NB4 (cell line): ENCODE measurements at regions not wholly inside any gene's neighbourhood (a gene's known extent, or its start where the extent isn't known, plus 50 kb on each side); places are given as distances from the start of the nearest gene placed in this dataset.

Experiments
- DNase-seq: peaks from one replicate; pipeline ENCODE4 v3.0.0; 2010; ENCODE audit warnings: low read depth
- H3K4me3 ChIP-seq: one replicate; pipeline ENCODE4 v1.5.1; 2011; ENCODE audit warnings: mild to moderate bottlenecking, low read depth, low read length, moderate library complexity
- MAX ChIP-seq: IDR thresholded peaks from 2 replicates; pipeline ENCODE4 v1.6.1; 2011; ENCODE audit warnings: low read depth, low read length
- MYC ChIP-seq: IDR thresholded peaks from 2 replicates; pipeline ENCODE4 v1.6.1; 2011; ENCODE audit warnings: low read depth, low read length
- POLR2A ChIP-seq: IDR thresholded peaks from 2 replicates; pipeline ENCODE4 v1.6.1; 2011; ENCODE audit warnings: mild to moderate bottlenecking; ENCODE audit not compliant: insufficient read length; ENCODE audit errors: extremely low read depth
- TF ChIP-seq, protein P1 (sequence below): IDR thresholded peaks from one replicate; pipeline ENCODE4 v1.5.1; 2012; ENCODE audit warnings: low read depth, low read length

DNA sequence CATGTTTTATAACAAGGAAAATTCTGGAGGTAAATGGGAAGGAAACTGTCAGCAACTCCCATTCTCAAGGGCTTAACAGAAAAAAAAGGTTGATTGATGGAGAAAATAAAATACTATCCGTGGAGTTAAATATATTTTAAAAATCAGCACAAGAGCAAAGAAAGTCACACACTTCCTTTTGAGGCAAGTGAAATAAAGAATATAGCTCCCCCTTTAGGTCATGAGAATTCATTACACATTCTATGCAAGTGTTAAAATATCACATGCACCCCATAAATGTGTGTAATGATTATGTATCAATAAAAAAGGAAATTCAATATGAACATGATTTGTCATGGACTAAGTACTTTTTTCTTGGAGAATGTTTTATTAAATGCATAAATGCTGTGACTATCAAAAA is 349.2 kb downstream of the TPBG start:
- H3K4me3 ChIP-seq = no peak overlapping the region
- TF ChIP-seq POLR2A = no peak
- TF ChIP-seq MYC = no peak
- TF ChIP-seq, protein P1, sequence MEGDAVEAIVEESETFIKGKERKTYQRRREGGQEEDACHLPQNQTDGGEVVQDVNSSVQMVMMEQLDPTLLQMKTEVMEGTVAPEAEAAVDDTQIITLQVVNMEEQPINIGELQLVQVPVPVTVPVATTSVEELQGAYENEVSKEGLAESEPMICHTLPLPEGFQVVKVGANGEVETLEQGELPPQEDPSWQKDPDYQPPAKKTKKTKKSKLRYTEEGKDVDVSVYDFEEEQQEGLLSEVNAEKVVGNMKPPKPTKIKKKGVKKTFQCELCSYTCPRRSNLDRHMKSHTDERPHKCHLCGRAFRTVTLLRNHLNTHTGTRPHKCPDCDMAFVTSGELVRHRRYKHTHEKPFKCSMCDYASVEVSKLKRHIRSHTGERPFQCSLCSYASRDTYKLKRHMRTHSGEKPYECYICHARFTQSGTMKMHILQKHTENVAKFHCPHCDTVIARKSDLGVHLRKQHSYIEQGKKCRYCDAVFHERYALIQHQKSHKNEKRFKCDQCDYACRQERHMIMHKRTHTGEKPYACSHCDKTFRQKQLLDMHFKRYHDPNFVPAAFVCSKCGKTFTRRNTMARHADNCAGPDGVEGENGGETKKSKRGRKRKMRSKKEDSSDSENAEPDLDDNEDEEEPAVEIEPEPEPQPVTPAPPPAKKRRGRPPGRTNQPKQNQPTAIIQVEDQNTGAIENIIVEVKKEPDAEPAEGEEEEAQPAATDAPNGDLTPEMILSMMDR = no peak
- TF ChIP-seq MAX = no peak
- DNase-seq = no peak

DNA sequence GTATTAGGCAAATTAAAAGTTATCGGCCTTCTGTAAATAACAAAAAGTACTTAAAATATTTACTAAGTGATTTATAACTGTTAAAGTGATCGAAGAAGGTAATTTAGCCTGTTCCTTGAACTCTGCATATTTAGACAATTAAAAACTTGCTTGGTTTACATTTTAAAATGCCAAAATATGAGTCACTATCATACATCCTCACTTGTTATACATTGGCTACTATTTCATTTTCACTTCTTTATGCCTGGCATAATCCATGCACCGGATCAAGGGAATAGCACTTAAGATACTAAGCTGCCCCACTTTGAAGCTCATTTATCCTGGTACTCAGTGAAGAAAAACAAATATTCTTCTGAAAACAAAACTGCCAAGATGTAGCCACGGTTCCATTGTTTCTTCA is 344.6 kb downstream of the UBE3D start:
- H3K4me3 ChIP-seq = no peak overlapping the region
- no peak for DNase-seq
- no peak for TF ChIP-seq MYC
- TF ChIP-seq, protein P1 = no peak
- no peak for TF ChIP-seq POLR2A
- no peak for TF ChIP-seq MAX

- TF ChIP-seq, protein P1 = no peak
- TF ChIP-seq MYC (no peak), MAX (no peak), POLR2A (no peak)
- DNase-seq = no peak
- no peak overlapping the region for H3K4me3 ChIP-seq
These were observed 329.9 kb downstream of the UBE3D start for GRCh38 chr6:82735790-82736189.

- TF ChIP-seq, protein P1 = no peak
- TF ChIP-seq MYC = no peak
- TF ChIP-seq MAX = no peak
- no peak for TF ChIP-seq POLR2A
- no peak overlapping the region for H3K4me3 ChIP-seq
- DNase-seq = no peak
These were observed 327.7 kb downstream of the UBE3D start for GRCh38 chr6:82737965-82738364.

GRCh38 chr6:82738773-82739172 is 326.9 kb downstream of the UBE3D start:
- TF ChIP-seq MYC = no peak
- no peak for TF ChIP-seq POLR2A
- no peak for TF ChIP-seq MAX
- TF ChIP-seq, protein P1 = no peak
- H3K4me3 ChIP-seq = no peak overlapping the region
- no peak for DNase-seq

GRCh38 chr6:82739303-82739702 is 326.3 kb downstream of the UBE3D start:
- H3K4me3 ChIP-seq = no peak overlapping the region
- no peak for TF ChIP-seq MAX
- no peak for TF ChIP-seq POLR2A
- TF ChIP-seq, protein P1 = no peak
- no peak for TF ChIP-seq MYC
- DNase-seq = no peak
